SK-N-SH (cell line): ENCODE measurements at regions not wholly inside any gene's neighbourhood (a gene's known extent, or its start where the extent isn't known, plus 50 kb on each side); places are given as distances from the start of the nearest gene placed in this dataset.

Experiments used
- CHD2 ChIP-seq: fragments of 150-350 bp; IDR thresholded peaks from 2 replicates; pipeline ENCODE4 v1.6.1; 2018; ENCODE audit warnings: low read length; ENCODE audit not compliant: partially characterized antibody
- TCF12 ChIP-seq: IDR thresholded peaks from 2 replicates; pipeline ENCODE4 v1.4.0; 2012
- USF2 ChIP-seq: fragments of 150-350 bp; IDR thresholded peaks from 2 replicates; pipeline ENCODE4 v1.6.1; 2017; ENCODE audit warnings: antibody characterized with exemption, low read length, low read depth, borderline replicate concordance
- TF ChIP-seq, protein P1 (sequence below): fragments of 200-600 bp; sonication (generic); IDR thresholded peaks from 2 replicates; pipeline ENCODE4 v1.6.1; 2017; ENCODE audit warnings: antibody characterized with exemption, mild to moderate bottlenecking, moderate library complexity
- TF ChIP-seq, protein P2 (sequence below): fragments of 150-350 bp; IDR thresholded peaks from 2 replicates; pipeline ENCODE4 v1.6.1; 2016; ENCODE audit warnings: mild to moderate bottlenecking, low read depth, low read length

DNA sequence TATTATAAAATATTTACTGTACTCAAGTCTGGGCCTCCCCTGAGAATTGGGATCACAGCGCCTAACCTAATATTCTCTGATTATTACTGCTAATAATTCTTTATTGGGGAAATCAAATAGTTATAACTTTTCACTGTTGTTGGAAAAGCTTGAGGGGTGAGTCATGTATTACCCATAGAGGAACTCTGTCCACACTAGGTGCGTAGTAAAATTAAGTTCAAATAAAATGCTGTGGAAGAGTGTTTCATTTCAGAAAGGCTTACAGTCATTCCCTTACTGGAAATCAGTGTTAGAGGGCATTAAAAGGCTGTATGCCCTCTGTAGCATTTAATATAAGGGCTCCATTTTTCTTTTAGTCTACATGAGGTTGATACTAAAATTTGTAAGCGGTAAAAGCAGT lies 135.0 kb upstream of the NFIA start:
- TF ChIP-seq CHD2: no peak
- TF ChIP-seq USF2: no peak
- TF ChIP-seq, protein P1, sequence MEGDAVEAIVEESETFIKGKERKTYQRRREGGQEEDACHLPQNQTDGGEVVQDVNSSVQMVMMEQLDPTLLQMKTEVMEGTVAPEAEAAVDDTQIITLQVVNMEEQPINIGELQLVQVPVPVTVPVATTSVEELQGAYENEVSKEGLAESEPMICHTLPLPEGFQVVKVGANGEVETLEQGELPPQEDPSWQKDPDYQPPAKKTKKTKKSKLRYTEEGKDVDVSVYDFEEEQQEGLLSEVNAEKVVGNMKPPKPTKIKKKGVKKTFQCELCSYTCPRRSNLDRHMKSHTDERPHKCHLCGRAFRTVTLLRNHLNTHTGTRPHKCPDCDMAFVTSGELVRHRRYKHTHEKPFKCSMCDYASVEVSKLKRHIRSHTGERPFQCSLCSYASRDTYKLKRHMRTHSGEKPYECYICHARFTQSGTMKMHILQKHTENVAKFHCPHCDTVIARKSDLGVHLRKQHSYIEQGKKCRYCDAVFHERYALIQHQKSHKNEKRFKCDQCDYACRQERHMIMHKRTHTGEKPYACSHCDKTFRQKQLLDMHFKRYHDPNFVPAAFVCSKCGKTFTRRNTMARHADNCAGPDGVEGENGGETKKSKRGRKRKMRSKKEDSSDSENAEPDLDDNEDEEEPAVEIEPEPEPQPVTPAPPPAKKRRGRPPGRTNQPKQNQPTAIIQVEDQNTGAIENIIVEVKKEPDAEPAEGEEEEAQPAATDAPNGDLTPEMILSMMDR: no peak
- TF ChIP-seq, protein P2, sequence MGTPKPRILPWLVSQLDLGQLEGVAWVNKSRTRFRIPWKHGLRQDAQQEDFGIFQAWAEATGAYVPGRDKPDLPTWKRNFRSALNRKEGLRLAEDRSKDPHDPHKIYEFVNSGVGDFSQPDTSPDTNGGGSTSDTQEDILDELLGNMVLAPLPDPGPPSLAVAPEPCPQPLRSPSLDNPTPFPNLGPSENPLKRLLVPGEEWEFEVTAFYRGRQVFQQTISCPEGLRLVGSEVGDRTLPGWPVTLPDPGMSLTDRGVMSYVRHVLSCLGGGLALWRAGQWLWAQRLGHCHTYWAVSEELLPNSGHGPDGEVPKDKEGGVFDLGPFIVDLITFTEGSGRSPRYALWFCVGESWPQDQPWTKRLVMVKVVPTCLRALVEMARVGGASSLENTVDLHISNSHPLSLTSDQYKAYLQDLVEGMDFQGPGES: no peak
- TF ChIP-seq TCF12: no peak
